NCI-H1092 (cell line): ENCODE measurements at regions not wholly inside any gene's neighbourhood (a gene's known extent, or its start where the extent isn't known, plus 50 kb on each side); places are given as distances from the start of the nearest gene placed in this dataset.

Experiments used
- DNase-seq: peaks from one replicate; lab custom pipeline; 2025; lab: John Stamatoyannopoulos, UW

GRCh38 chr12:125225641-125226040 lies 160.4 kb downstream of the AACS start:
- DNase-seq: no peak

- no peak for DNase-seq
Measured at GRCh38 chr12:125228519-125229260, 163.5 kb downstream of the AACS start.

- DNase-seq: no peak
Measured at GRCh38 chr12:125229878-125230530, 164.8 kb downstream of the AACS start.

GRCh38 chr12:125233319-125233718 lies 168.1 kb downstream of the AACS start:
- DNase-seq: no peak

GRCh38 chr12:125239563-125239962 lies 174.3 kb downstream of the AACS start:
- DNase-seq: no peak

GRCh38 chr12:125240717-125241116 lies 175.5 kb downstream of the AACS start:
- no peak for DNase-seq

GRCh38 chr12:125243811-125244210 lies 178.6 kb downstream of the AACS start:
- DNase-seq: no peak

GRCh38 chr12:125244338-125244737 lies 179.1 kb downstream of the AACS start:
- no peak for DNase-seq

- no peak for DNase-seq
Measured at GRCh38 chr12:125245581-125246557, 180.6 kb downstream of the AACS start.

GRCh38 chr12:125247477-125247876 lies 182.2 kb downstream of the AACS start:
- no peak for DNase-seq

- no peak for DNase-seq
Measured at GRCh38 chr12:125249066-125249824, 184.0 kb downstream of the AACS start.

- no peak for DNase-seq
Measured at GRCh38 chr12:125249932-125250331, 184.7 kb downstream of the AACS start.

- DNase-seq: no peak
Measured at GRCh38 chr12:125254236-125254635, 189.0 kb downstream of the AACS start.

- no peak for DNase-seq
Measured at GRCh38 chr12:125254856-125255255, 189.6 kb downstream of the AACS start.

GRCh38 chr12:125255935-125256633 lies 190.8 kb downstream of the AACS start:
- DNase-seq: no peak

- DNase-seq: no peak
Measured at GRCh38 chr12:125256634-125256936, 191.3 kb downstream of the AACS start.

GRCh38 chr12:125259178-125259867 lies 194.1 kb downstream of the AACS start:
- DNase-seq: no peak

- DNase-seq: no peak
Measured at GRCh38 chr12:125262851-125263250, 197.6 kb downstream of the AACS start.

GRCh38 chr12:125263385-125263784 lies 198.2 kb downstream of the AACS start:
- no peak for DNase-seq

- no peak for DNase-seq
Measured at GRCh38 chr12:125267114-125267513, 201.9 kb downstream of the AACS start.

- no peak for DNase-seq
Measured at GRCh38 chr12:125269276-125269675, 204.0 kb downstream of the AACS start.
